PC-9 (cell line): ENCODE measurements at regions not wholly inside any gene's neighbourhood (a gene's known extent, or its start where the extent isn't known, plus 50 kb on each side); places are given as distances from the start of the nearest gene placed in this dataset.

Source experiments
- EZH2 ChIP-seq: fragments of 200-600 bp; sonication (generic); IDR thresholded peaks from 2 replicates; pipeline ENCODE4 v1.8.0; 2017; ENCODE audit warnings: antibody characterized with exemption, low read depth
- TF ChIP-seq, protein P1 (sequence below): fragments of 200-600 bp; sonication (generic); conservative IDR thresholded peaks from 2 replicates; pipeline ENCODE4 v1.6.1; 2017; ENCODE audit warnings: mixed run types, antibody characterized with exemption, mild to moderate bottlenecking, moderate library complexity

DNA sequence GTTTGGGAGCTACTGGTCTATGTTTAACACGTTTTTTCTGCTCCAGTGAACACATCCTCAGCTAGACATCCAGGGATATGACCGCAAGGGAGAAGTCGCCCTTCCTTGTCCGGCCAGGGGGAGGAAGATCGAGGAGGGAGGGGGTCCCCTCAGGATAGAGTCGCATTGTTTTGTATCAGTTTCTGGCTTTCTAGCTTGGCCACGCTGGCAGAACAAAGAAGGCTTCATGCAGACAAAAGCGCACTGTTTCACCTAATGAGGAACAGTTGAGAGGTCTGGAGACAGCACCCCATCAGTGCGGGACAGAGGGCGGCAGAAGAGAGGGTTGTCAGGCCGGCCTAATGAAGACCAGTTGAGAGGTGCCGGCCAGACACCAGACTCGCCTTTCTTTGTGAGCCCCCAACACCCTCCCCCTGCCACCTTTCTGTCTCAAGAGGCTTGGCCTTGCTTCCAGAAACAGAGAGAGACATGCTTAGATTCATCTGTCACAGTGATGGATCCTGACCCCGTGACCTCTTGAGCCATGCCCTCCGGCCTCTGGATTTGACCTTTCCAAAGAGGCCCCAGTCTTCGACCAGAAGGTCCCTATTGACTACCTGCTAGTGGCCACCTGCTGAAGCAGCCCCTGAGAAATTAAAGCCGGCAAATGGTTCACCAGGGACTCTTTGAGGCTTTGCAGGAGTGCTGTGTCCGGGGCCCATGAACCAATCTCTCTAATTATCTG, 254.7 kb upstream of the TBX3 start:
- TF ChIP-seq, protein P1, sequence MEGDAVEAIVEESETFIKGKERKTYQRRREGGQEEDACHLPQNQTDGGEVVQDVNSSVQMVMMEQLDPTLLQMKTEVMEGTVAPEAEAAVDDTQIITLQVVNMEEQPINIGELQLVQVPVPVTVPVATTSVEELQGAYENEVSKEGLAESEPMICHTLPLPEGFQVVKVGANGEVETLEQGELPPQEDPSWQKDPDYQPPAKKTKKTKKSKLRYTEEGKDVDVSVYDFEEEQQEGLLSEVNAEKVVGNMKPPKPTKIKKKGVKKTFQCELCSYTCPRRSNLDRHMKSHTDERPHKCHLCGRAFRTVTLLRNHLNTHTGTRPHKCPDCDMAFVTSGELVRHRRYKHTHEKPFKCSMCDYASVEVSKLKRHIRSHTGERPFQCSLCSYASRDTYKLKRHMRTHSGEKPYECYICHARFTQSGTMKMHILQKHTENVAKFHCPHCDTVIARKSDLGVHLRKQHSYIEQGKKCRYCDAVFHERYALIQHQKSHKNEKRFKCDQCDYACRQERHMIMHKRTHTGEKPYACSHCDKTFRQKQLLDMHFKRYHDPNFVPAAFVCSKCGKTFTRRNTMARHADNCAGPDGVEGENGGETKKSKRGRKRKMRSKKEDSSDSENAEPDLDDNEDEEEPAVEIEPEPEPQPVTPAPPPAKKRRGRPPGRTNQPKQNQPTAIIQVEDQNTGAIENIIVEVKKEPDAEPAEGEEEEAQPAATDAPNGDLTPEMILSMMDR = no peak
- TF ChIP-seq EZH2 = no peak
